Sigmoid colon (tissue), 4 donors: ENCODE measurements at regions not wholly inside any gene's neighbourhood (a gene's known extent, or its start where the extent isn't known, plus 50 kb on each side); places are given as distances from the start of the nearest gene placed in this dataset.

ENCODE experiments used
- EP300 ChIP-seq, 4 donors: sonication (generic); formaldehyde crosslinking; IDR thresholded peaks; one replicate each; pipeline ENCODE4 v1.6.1; 2017; ENCODE audit warnings: antibody characterized with exemption in 4 of 4
- TF ChIP-seq, protein P1 (sequence below), 4 experiments: fragments of 450-650 bp in 3 of 4; fragments of 200-600 bp in 1 of 4; IDR thresholded peaks; one replicate each; pipeline ENCODE4 v1.5.1; 2016 to 2019; ENCODE audit warnings: antibody characterized with exemption in 4 of 4, mild to moderate bottlenecking in 3 of 4, moderate library complexity in 2 of 4

DNA sequence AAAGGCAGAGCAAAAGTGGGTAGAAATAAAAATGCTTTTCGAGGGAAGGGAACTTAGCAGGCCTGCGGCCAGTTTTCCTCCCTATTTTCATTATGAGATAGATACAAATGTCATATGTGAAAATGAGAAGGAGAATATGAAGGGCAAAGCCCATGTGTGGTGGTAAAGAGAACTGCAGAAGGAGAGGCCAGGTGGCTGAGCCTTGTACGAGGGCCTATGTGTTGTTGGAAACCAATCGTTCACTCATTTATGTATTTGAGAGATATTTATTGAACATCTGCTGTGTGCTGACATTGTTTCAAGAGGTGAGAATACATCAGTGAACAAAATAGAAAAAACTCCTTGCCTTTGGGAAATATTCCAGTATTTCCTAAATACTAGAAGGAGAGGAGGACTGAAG is 147.7 kb downstream of the SH3BGRL2 start:
- TF ChIP-seq, protein P1, sequence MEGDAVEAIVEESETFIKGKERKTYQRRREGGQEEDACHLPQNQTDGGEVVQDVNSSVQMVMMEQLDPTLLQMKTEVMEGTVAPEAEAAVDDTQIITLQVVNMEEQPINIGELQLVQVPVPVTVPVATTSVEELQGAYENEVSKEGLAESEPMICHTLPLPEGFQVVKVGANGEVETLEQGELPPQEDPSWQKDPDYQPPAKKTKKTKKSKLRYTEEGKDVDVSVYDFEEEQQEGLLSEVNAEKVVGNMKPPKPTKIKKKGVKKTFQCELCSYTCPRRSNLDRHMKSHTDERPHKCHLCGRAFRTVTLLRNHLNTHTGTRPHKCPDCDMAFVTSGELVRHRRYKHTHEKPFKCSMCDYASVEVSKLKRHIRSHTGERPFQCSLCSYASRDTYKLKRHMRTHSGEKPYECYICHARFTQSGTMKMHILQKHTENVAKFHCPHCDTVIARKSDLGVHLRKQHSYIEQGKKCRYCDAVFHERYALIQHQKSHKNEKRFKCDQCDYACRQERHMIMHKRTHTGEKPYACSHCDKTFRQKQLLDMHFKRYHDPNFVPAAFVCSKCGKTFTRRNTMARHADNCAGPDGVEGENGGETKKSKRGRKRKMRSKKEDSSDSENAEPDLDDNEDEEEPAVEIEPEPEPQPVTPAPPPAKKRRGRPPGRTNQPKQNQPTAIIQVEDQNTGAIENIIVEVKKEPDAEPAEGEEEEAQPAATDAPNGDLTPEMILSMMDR (IDR thresholded peaks at IDR 0.05), result no peak
- no peak for TF ChIP-seq EP300 (IDR thresholded peaks at IDR 0.05)
